ENCODE measurements at regions not wholly inside any gene's neighbourhood (a gene's known extent, or its start where the extent isn't known, plus 50 kb on each side); places are given as distances from the start of the nearest gene placed in this dataset.

DNA sequence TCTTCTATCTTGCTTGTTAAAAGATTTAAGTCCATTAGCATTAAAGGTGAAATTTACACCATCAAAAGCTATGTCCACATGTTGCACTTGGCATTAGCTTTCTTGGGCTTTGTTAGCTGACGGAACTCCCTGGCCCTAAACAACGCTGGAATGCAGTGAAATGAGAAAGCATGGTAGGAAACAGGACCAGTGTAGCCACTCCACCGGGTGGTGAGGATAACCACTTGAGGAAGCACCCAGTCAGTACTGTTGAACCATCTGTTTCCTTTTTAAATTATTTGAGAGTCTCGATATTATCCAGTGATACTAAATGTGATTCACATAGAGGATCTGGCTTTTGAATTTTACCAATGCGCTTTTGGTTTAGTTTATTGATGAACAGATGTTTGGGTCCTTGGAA is 374.9 kb upstream of the NOX3 start:
- Histone ChIP-seq H3K4me1 (no peaks in the 10 kb centered on the region; the same call in 1 of the 2 replicates), H3K27me3 (no peaks in the 10 kb centered on the region), H3K9me3 (no peaks in the 10 kb centered on the region), H3K4me3 (ENCODE audit: low read depth, low read length) (no peak overlapping the region), H3K36me3 (no peaks in the 10 kb centered on the region)
- DNase-seq: no peak
- TF ChIP-seq, protein P1, sequence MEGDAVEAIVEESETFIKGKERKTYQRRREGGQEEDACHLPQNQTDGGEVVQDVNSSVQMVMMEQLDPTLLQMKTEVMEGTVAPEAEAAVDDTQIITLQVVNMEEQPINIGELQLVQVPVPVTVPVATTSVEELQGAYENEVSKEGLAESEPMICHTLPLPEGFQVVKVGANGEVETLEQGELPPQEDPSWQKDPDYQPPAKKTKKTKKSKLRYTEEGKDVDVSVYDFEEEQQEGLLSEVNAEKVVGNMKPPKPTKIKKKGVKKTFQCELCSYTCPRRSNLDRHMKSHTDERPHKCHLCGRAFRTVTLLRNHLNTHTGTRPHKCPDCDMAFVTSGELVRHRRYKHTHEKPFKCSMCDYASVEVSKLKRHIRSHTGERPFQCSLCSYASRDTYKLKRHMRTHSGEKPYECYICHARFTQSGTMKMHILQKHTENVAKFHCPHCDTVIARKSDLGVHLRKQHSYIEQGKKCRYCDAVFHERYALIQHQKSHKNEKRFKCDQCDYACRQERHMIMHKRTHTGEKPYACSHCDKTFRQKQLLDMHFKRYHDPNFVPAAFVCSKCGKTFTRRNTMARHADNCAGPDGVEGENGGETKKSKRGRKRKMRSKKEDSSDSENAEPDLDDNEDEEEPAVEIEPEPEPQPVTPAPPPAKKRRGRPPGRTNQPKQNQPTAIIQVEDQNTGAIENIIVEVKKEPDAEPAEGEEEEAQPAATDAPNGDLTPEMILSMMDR (IDR thresholded peaks at IDR 0.05; ENCODE audit: low read depth, low read length): no peak

DNA sequence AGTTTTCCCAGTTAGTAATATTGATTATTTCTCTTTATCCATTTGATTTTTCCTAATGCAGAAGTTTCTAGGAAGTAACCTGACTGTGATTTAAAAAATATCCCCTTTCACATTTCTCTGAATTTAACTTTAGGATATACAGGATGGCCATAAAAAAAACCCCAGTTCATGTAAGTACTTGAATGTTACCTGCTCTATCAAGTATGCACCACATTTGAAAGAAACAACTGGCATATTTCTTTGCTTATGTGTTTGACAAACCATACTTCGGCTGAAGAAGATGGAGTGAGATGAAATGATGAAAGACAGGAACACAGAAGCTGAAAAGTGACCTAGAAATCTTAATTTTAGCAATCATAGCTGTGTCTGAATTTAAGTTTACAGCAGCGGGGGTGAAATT is 374.0 kb upstream of the NOX3 start:
- Histone ChIP-seq H3K4me1 (no peaks in the 10 kb centered on the region; the same call in 1 of the 2 replicates), H3K9me3 (no peaks in the 10 kb centered on the region), H3K4me3 (ENCODE audit: low read depth, low read length) (no peak overlapping the region), H3K36me3 (no peaks in the 10 kb centered on the region), H3K27me3 (no peaks in the 10 kb centered on the region)
- DNase-seq: no peak
- TF ChIP-seq, protein P1 (IDR thresholded peaks at IDR 0.05; ENCODE audit: low read depth, low read length): no peak

DNA sequence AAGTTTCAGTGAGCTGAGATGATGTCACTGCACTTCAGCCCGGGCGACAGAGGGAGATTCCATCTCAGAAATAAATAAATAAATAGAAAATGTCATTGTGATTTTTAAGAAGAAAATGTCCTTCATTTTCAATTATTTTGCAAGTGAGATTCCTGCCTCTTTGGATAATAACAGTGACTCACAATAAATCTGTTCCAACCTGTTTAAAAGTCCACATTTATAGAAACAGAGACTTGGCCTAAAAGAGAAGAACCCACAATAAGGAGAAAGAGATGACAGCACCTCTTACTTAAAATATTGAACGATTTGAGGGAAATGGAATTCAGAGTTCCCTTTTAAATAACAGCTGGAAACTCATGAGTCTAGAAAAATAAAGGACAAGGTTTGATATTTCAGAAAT is 373.4 kb upstream of the NOX3 start:
- Histone ChIP-seq H3K4me1 (no peaks in the 10 kb centered on the region; the same call in 1 of the 2 replicates), H3K4me3 (ENCODE audit: low read depth, low read length) (no peak overlapping the region), H3K36me3 (no peaks in the 10 kb centered on the region), H3K27me3 (no peaks in the 10 kb centered on the region), H3K9me3 (no peaks in the 10 kb centered on the region)
- TF ChIP-seq, protein P1 (IDR thresholded peaks at IDR 0.05; ENCODE audit: low read depth, low read length): no peak
- no peak for DNase-seq

- TF ChIP-seq, protein P1 (IDR thresholded peaks at IDR 0.05; ENCODE audit: low read depth, low read length): no peak
- Histone ChIP-seq H3K4me3 (ENCODE audit: low read depth, low read length) (no peak overlapping the region), H3K27me3 (no peaks in the 10 kb centered on the region), H3K9me3 (no peaks in the 10 kb centered on the region), H3K36me3 (no peaks in the 10 kb centered on the region), H3K4me1 (no peaks in the 10 kb centered on the region)
- DNase-seq: no peak
Measured at GRCh38 chr6:155818698-155819097, 363.1 kb upstream of the NOX3 start.

DNA sequence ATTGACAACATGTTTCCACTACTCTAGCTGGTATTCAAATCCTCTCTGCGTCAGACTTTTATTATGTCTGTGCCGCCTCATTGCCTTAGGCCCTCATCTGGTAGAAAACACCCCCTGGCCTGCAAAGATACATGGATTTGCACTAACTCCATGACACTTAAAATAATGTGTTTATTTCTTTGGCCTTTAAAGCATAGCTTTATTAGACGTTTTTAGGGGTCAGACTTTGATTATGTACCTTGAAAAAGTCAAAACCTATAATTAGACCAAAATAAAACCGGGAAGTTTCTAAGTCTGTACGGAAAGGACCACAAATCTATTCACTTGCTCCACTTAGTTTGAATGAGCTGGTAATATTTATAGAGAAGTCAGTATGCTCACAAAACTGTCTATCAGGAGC is 357.9 kb upstream of the NOX3 start:
- DNase-seq: no peak
- no peaks in the 10 kb centered on the region for H3K27me3 ChIP-seq
- no peak overlapping the region for H3K4me3 ChIP-seq (ENCODE audit: low read depth, low read length)
- no peaks in the 10 kb centered on the region for H3K4me1 ChIP-seq
- TF ChIP-seq, protein P1 (IDR thresholded peaks at IDR 0.05; ENCODE audit: low read depth, low read length): no peak
- no peaks in the 10 kb centered on the region for H3K36me3 ChIP-seq
- H3K9me3 ChIP-seq: no peaks in the 10 kb centered on the region

DNA sequence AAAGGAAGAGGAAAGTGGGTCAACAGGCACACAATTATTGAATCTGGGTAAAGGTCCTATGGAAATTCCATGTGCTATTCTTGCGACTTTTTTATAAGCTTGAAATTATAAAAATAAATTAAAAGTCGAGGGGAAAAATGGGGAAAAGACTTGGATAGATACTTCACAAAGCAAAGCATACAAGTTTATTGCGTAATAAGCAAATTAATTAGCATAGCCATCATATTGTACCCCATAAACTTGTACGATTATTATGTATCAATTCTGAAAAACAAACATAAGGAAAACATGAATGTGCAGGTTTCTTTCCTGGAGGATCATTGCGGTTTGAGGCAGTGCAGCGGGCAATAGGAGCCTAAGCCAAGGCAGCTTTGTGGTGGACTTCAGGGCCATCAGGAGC is 351.6 kb upstream of the NOX3 start:
- DNase-seq: no peak
- TF ChIP-seq, protein P1 (IDR thresholded peaks at IDR 0.05; ENCODE audit: low read depth, low read length): no peak
- Histone ChIP-seq H3K9me3 (no peaks in the 10 kb centered on the region), H3K36me3 (no peaks in the 10 kb centered on the region), H3K4me3 (ENCODE audit: low read depth, low read length) (no peak overlapping the region), H3K27me3 (no peaks in the 10 kb centered on the region), H3K4me1 (no peaks in the 10 kb centered on the region)

All from BE2C (cell line).